T-cell (primary cell): ENCODE measurements at regions not wholly inside any gene's neighbourhood (a gene's known extent, or its start where the extent isn't known, plus 50 kb on each side); places are given as distances from the start of the nearest gene placed in this dataset.

Source experiments
- ATAC-seq, 4 experiments: fragments of 200-7000 bp in 3 of 4; fragments of 150-1000 bp in 1 of 4; cut with Tn5 transposase; replicated peaks in 1 of 4; 1 replicate in 3 of 4; 2 replicates in 1 of 4; pipeline ENCODE4 v1.10.0; 2021; ENCODE audit warnings: moderate library complexity in 3 of 4, mild to moderate bottlenecking in 2 of 4, moderate number of reproducible peaks in 1 of 4
- CTCF ChIA-PET, 2 donors: fragments of 300-600 bp; sonication (Branson Sonifier 250); formaldehyde crosslinking; loops; one replicate each; lab custom pipeline; 2022; ENCODE audit warnings: antibody characterized with exemption in 2 of 2; lab: Charles Lee
- POLR2A ChIA-PET, 2 donors: fragments of 300-600 bp; sonication (Branson Sonifier 250); formaldehyde crosslinking; loops; one replicate each; lab custom pipeline; 2022; ENCODE audit warnings: antibody characterized with exemption in 2 of 2; lab: Charles Lee
- DNase-seq, 35 experiments: peaks; one replicate each; pipeline versions ENCODE4 v3.0.0 to v3.0.0-alpha.2; 2013 to 2023
- H3K27ac ChIP-seq: one replicate; pipeline ENCODE4 v1.5.1; 2013; ENCODE audit warnings: low read length
- H3K27me3 ChIP-seq, 2 experiments: replicated peaks in 1 of 2; 1 replicate in 1 of 2; 2 replicates in 1 of 2; pipeline versions ENCODE4 v1.6.1 to v1.7.0; 2013; ENCODE audit warnings: low read length in 1 of 2, mixed read lengths in 1 of 2; ENCODE audit not compliant: control insufficient read depth in 2 of 2, insufficient read depth in 2 of 2; ENCODE audit errors: extremely low read depth in 1 of 2
- H3K36me3 ChIP-seq, 2 donors: 1 replicate in 1 of 2; 2 replicates in 1 of 2; pipeline versions ENCODE4 v1.6.1 to v1.7.0; 2013; ENCODE audit warnings: low read length in 1 of 2; ENCODE audit not compliant: control insufficient read depth in 2 of 2, insufficient read depth in 1 of 2; ENCODE audit errors: extremely low read depth in 1 of 2
- H3K4me1 ChIP-seq, 2 experiments: 1 replicate in 1 of 2; 2 replicates in 1 of 2; pipeline versions ENCODE4 v1.6.1 to v1.7.0; 2013; ENCODE audit warnings: low read length in 2 of 2, mixed read lengths in 1 of 2; ENCODE audit not compliant: insufficient read depth in 2 of 2, control insufficient read depth in 1 of 2; ENCODE audit errors: extremely low read depth in 1 of 2
- H3K4me3 ChIP-seq, 2 donors: 1 replicate in 1 of 2; 2 replicates in 1 of 2; pipeline versions ENCODE4 v1.5.1 to v1.7.0; 2013; ENCODE audit warnings: mild to moderate bottlenecking in 2 of 2, low read length in 1 of 2, moderate library complexity in 1 of 2; ENCODE audit not compliant: control insufficient read depth in 1 of 2; ENCODE audit errors: extremely low read depth in 1 of 2
- H3K9me3 ChIP-seq: 2 replicates; pipeline ENCODE4 v1.7.0; 2013
- H3K27ac Mint-ChIP-seq, 2 donors: one replicate each; pipeline ENCODE4 v1.8.0; 2020 to 2021; ENCODE audit warnings: mild to moderate bottlenecking in 2 of 2, mixed read lengths in 2 of 2
- H3K27me3 Mint-ChIP-seq, 2 donors: one replicate each; pipeline ENCODE4 v1.8.0; 2021 to 2022; ENCODE audit warnings: mixed read lengths in 2 of 2
- H3K36me3 Mint-ChIP-seq: one replicate; pipeline ENCODE4 v1.8.0; 2021; ENCODE audit warnings: mixed read lengths
- H3K4me1 Mint-ChIP-seq, 3 donors: one replicate each; pipeline ENCODE4 v1.8.0; 2020 to 2022; ENCODE audit warnings: mixed read lengths in 3 of 3, mild to moderate bottlenecking in 1 of 3
- H3K4me3 Mint-ChIP-seq, 3 donors: one replicate each; pipeline ENCODE4 v1.8.0; 2020 to 2022; ENCODE audit warnings: mild to moderate bottlenecking in 3 of 3, mixed read lengths in 3 of 3, moderate library complexity in 3 of 3
- H3K9me3 Mint-ChIP-seq, 3 donors: one replicate each; pipeline ENCODE4 v1.8.0; 2020 to 2022; ENCODE audit warnings: mixed read lengths in 3 of 3
- WGBS: methylation state at CpG from one replicate; pipeline ENCODE4 v1.1.5; 2013; ENCODE audit warnings: missing lambda C conversion rate; ENCODE audit not compliant: insufficient coverage; 5-methylcytosine and 5-hydroxymethylcytosine counted together

GRCh38 chr2:41782306-41783158, 265.3 kb upstream of the PKDCC start:
- H3K4me3 ChIP-seq, result no peak overlapping the region
- H3K27me3 Mint-ChIP-seq, result peaks cover 6 to 21% of the 10 kb centered on the region in 2 donors
- no peaks in the 10 kb centered on the region for H3K36me3 Mint-ChIP-seq
- POLR2A ChIA-PET, result no interaction called here
- no peak overlapping the region for H3K27ac ChIP-seq
- no peaks in the 10 kb centered on the region for H3K9me3 Mint-ChIP-seq
- no peaks in the 10 kb centered on the region for H3K9me3 ChIP-seq
- no peaks in the 10 kb centered on the region for H3K4me1 ChIP-seq
- H3K4me3 Mint-ChIP-seq, result no peak overlapping the region
- peak in 1 of 4 experiments; percentile 41 for ATAC-seq
- whole genome bisulfite sequencing, result 61% methylated on average over 2 of the region's 6 CpGs
- no peak overlapping the region for H3K27ac Mint-ChIP-seq
- CTCF ChIA-PET, result interaction anchor here in 1 of 2 donors (1.3 kb wide), 1 partner anchor 1869 kb away, joined by 4 read pairs; no protein-coding TSS in a partner anchor
- peaks cover 0 to 9% of the 10 kb centered on the region in 2 experiments for H3K27me3 ChIP-seq
- H3K36me3 ChIP-seq, result no peaks in the 10 kb centered on the region
- no peaks in the 10 kb centered on the region for H3K4me1 Mint-ChIP-seq
- peak in 16 of 35 experiments; percentile 0 to 59 (median 6) for DNase-seq

- no peak for ATAC-seq
- Mint-ChIP-seq H3K4me1 (no peaks in the 10 kb centered on the region), H3K4me3 (no peak overlapping the region)
These were observed 263.3 kb upstream of the PKDCC start for GRCh38 chr2:41784496-41784895.

GRCh38 chr2:41785251-41786022, 262.4 kb upstream of the PKDCC start:
- H3K4me1 Mint-ChIP-seq, result no peaks in the 10 kb centered on the region
- no peaks in the 10 kb centered on the region for H3K9me3 Mint-ChIP-seq
- H3K27ac Mint-ChIP-seq, result no peak overlapping the region
- H3K4me3 Mint-ChIP-seq, result no peak overlapping the region
- ChIA-PET POLR2A (no interaction called here), CTCF (interaction anchor here (0.6 to 0.8 kb wide), 2 partner anchors 9 to 1872 kb away, joined by 3 read pairs; no protein-coding TSS in a partner anchor)
- peaks cover 0 to 9% of the 10 kb centered on the region in 2 experiments for H3K27me3 ChIP-seq
- 62% methylated on average over 9 of the region's 10 CpGs for WGBS
- DNase-seq (no peak), ATAC-seq (no peak)
- no peaks in the 10 kb centered on the region for H3K4me1 ChIP-seq
- H3K27me3 Mint-ChIP-seq, result peaks cover 14 to 22% of the 10 kb centered on the region in 2 donors
- no peaks in the 10 kb centered on the region for H3K9me3 ChIP-seq
- H3K36me3 ChIP-seq, result no peaks in the 10 kb centered on the region
- H3K27ac ChIP-seq, result no peak overlapping the region
- no peaks in the 10 kb centered on the region for H3K36me3 Mint-ChIP-seq
- no peak overlapping the region for H3K4me3 ChIP-seq

More at GRCh38 chr2:41784496-41784895, 263.3 kb upstream of the PKDCC start:
- no peaks in the 10 kb centered on the region for H3K36me3 Mint-ChIP-seq
- Histone ChIP-seq H3K4me3 (no peak overlapping the region), H3K27ac (no peak overlapping the region), H3K9me3 (no peaks in the 10 kb centered on the region), H3K4me1 (no peaks in the 10 kb centered on the region), H3K36me3 (no peaks in the 10 kb centered on the region), H3K27me3 (peaks cover 0 to 9% of the 10 kb centered on the region in 2 experiments)
- POLR2A ChIA-PET, result no interaction called here
- no peak for DNase-seq
- 80% methylated on average over 5 of the region's 6 CpGs for WGBS
- CTCF ChIA-PET, result interaction anchor here in 1 of 2 donors (0.6 kb wide), 1 partner anchor 1871 kb away, joined by 3 read pairs; no protein-coding TSS in a partner anchor
- peaks cover 14 to 20% of the 10 kb centered on the region in 2 donors for H3K27me3 Mint-ChIP-seq
- no peaks in the 10 kb centered on the region for H3K9me3 Mint-ChIP-seq
- no peak overlapping the region for H3K27ac Mint-ChIP-seq

- CTCF ChIA-PET, result no interaction called here
- ATAC-seq, result no peak
- H3K4me1 ChIP-seq, result no peaks in the 10 kb centered on the region
- H3K9me3 Mint-ChIP-seq, result peaks cover 0 to 6% (median 4%) of the 10 kb centered on the region in 3 donors
- H3K9me3 ChIP-seq, result no peaks in the 10 kb centered on the region
- WGBS, result 60% methylated on average over 1 of the region's 1 CpG
- POLR2A ChIA-PET, result no interaction called here
- H3K27ac ChIP-seq, result no peak overlapping the region
- DNase-seq, result peak in 1 of 35 experiments; percentile 4
- no peaks in the 10 kb centered on the region for H3K27me3 ChIP-seq
- no peaks in the 10 kb centered on the region for H3K4me1 Mint-ChIP-seq
- no peak overlapping the region for H3K27ac Mint-ChIP-seq
- no peak overlapping the region for H3K4me3 ChIP-seq
- no peak overlapping the region for H3K4me3 Mint-ChIP-seq
- H3K27me3 Mint-ChIP-seq, result peaks cover 26 to 27% of the 10 kb centered on the region in 2 donors
- no peaks in the 10 kb centered on the region for H3K36me3 Mint-ChIP-seq
- H3K36me3 ChIP-seq, result no peaks in the 10 kb centered on the region
These were observed 256.3 kb upstream of the PKDCC start for GRCh38 chr2:41791523-41791922.

GRCh38 chr2:41803361-41803760, 244.5 kb upstream of the PKDCC start:
- Histone ChIP-seq H3K9me3 (no peaks in the 10 kb centered on the region), H3K4me1 (no peaks in the 10 kb centered on the region), H3K27ac (no peak overlapping the region), H3K27me3 (no peaks in the 10 kb centered on the region), H3K36me3 (no peaks in the 10 kb centered on the region), H3K4me3 (no peak overlapping the region)
- no CpG with 5 or more reads among the region's 1 CpG for WGBS
- DNase-seq, result no peak
- no peak overlapping the region for H3K27ac Mint-ChIP-seq
- H3K27me3 Mint-ChIP-seq, result peaks cover 41 to 50% of the 10 kb centered on the region in 2 donors
- peaks cover 4 to 17% (median 11%) of the 10 kb centered on the region in 3 donors for H3K9me3 Mint-ChIP-seq
- H3K36me3 Mint-ChIP-seq, result no peaks in the 10 kb centered on the region
- no peak overlapping the region for H3K4me3 Mint-ChIP-seq
- ChIA-PET POLR2A (interaction anchor here in 1 of 2 donors (0.9 kb wide), 1 partner anchor 612 kb away, joined by 4 read pairs; no protein-coding TSS in a partner anchor), CTCF (interaction anchor here in 1 of 2 donors (0.6 kb wide), 1 partner anchor 790 kb away, joined by 3 read pairs; no protein-coding TSS in a partner anchor)
- ATAC-seq, result no peak
- no peaks in the 10 kb centered on the region for H3K4me1 Mint-ChIP-seq

GRCh38 chr2:41806286-41806685, 241.5 kb upstream of the PKDCC start:
- H3K9me3 Mint-ChIP-seq, result peaks cover under 1 to 12% (median 7%) of the 10 kb centered on the region in 3 donors
- no peak overlapping the region for H3K27ac ChIP-seq
- H3K4me1 ChIP-seq, result no peaks in the 10 kb centered on the region
- no peak overlapping the region for H3K4me3 ChIP-seq
- no peaks in the 10 kb centered on the region for H3K27me3 ChIP-seq
- H3K9me3 ChIP-seq, result no peaks in the 10 kb centered on the region
- POLR2A ChIA-PET, result no interaction called here
- no peak overlapping the region for H3K4me3 Mint-ChIP-seq
- H3K4me1 Mint-ChIP-seq, result no peaks in the 10 kb centered on the region
- peaks cover 48 to 56% of the 10 kb centered on the region in 2 donors for H3K27me3 Mint-ChIP-seq
- DNase-seq (no peak), ATAC-seq (no peak)
- H3K36me3 Mint-ChIP-seq, result no peaks in the 10 kb centered on the region
- CTCF ChIA-PET, result no interaction called here
- H3K27ac Mint-ChIP-seq, result no peak overlapping the region
- no peaks in the 10 kb centered on the region for H3K36me3 ChIP-seq
- no CpG with 5 or more reads among the region's 2 CpGs for WGBS
